ENCODE measurements at regions not wholly inside any gene's neighbourhood (a gene's known extent, or its start where the extent isn't known, plus 50 kb on each side); places are given as distances from the start of the nearest gene placed in this dataset.

GRCh38 chr12:98345308-98345876 is 170.0 kb upstream of the TMPO start (continued):
- TF ChIP-seq MXI1 (IDR thresholded peaks at IDR 0.05; ENCODE audit: low read depth, low read length), result no peak
- TF ChIP-seq FOXJ3 (CRISPR knock-in tag; IDR thresholded peaks at IDR 0.05), result no peak
- TF ChIP-seq MEF2A (IDR thresholded peaks at IDR 0.05; ENCODE audit: borderline replicate concordance, low read depth), result no peak
- TF ChIP-seq GABPA (IDR thresholded peaks at IDR 0.05; ENCODE audit: low read depth), result no peak

- no peak for TF ChIP-seq TEAD4 (IDR thresholded peaks at IDR 0.05; ENCODE audit: borderline replicate concordance, insufficient read depth)
- no peak for TF ChIP-seq NRF1 (IDR thresholded peaks at IDR 0.05; ENCODE audit: low read depth, low read length)
- no peak for TF ChIP-seq POLR2AphosphoS5 (IDR thresholded peaks at IDR 0.05; ENCODE audit: low read depth, low read length)
- no peak for TF ChIP-seq EZH2phosphoT487 (IDR thresholded peaks at IDR 0.05; ENCODE audit: borderline replicate concordance, low read depth)
- no peak for TF ChIP-seq USF2 (IDR thresholded peaks at IDR 0.05; ENCODE audit: borderline replicate concordance, low read depth, low read length)
- TF ChIP-seq NFIC (IDR thresholded peaks at IDR 0.05; ENCODE audit: borderline replicate concordance), result no peak
- TF ChIP-seq RFX5 (IDR thresholded peaks at IDR 0.05; ENCODE audit: low read length), result no peak
- no peak for TF ChIP-seq MXI1 (IDR thresholded peaks at IDR 0.05; ENCODE audit: low read depth, low read length)
- no peak for TF ChIP-seq USF1 (IDR thresholded peaks at IDR 0.05; ENCODE audit: borderline replicate concordance, low read depth)
- TF ChIP-seq RXRA (IDR thresholded peaks at IDR 0.05; ENCODE audit: borderline replicate concordance, low read depth), result no peak
- TF ChIP-seq SMC3 (IDR thresholded peaks at IDR 0.05; ENCODE audit: low read depth, low read length), result no peak
- no peak for TF ChIP-seq ELF1 (IDR thresholded peaks at IDR 0.05)
- TF ChIP-seq MEF2A (IDR thresholded peaks at IDR 0.05; ENCODE audit: borderline replicate concordance, low read depth), result no peak
- TF ChIP-seq TAF1 (IDR thresholded peaks at IDR 0.05; ENCODE audit: borderline replicate concordance, low read depth, low read length), result no peak
- TF ChIP-seq IRF3 (IDR thresholded peaks at IDR 0.05; ENCODE audit: low read depth, low read length), result no peak
- no peak for TF ChIP-seq ZBTB33 (IDR thresholded peaks at IDR 0.05; ENCODE audit: borderline replicate concordance, low read depth)
- no peak for TF ChIP-seq CHD2 (IDR thresholded peaks at IDR 0.05; ENCODE audit: low read length, partially characterized antibody)
- TF ChIP-seq SIN3A (IDR thresholded peaks at IDR 0.05; ENCODE audit: borderline replicate concordance, low read depth, low read length), result no peak
- no peak overlapping the region for H3K4me3 ChIP-seq (ENCODE audit: low read depth in 2 of 2, low read length in 1 of 2)
- no peaks in the 10 kb centered on the region for H3K36me3 ChIP-seq (replicated peaks in 1 of 2; ENCODE audit: control insufficient read depth in 1 of 2, insufficient read depth in 2 of 2, low read length in 1 of 2)
- no peak overlapping the region for H3K27ac ChIP-seq (ENCODE audit: low read depth in 2 of 2, low read length in 1 of 2)
- no peaks in the 10 kb centered on the region for H3K27me3 ChIP-seq (ENCODE audit: insufficient read depth)
- no peaks in the 10 kb centered on the region for H4K20me1 ChIP-seq (ENCODE audit: insufficient read depth)
- H3K4me2 ChIP-seq, result no peak overlapping the region
- H3K9me3 ChIP-seq, result no peaks in the 10 kb centered on the region
- ChIA-PET CTCF (interaction anchor here (0.7 to 1.2 kb wide), 2 partner anchors 12 to 46 kb away, joined by 3 read pairs; no protein-coding TSS in a partner anchor), POLR2A (no interaction called here)
- DNase-seq, result no peak
- peaks cover 0 to 5% of the 10 kb centered on the region in 2 experiments; a peak in 1 of 4 replicates for H3K4me1 ChIP-seq (ENCODE audit: control insufficient read depth in 1 of 2, insufficient read depth in 2 of 2, low read depth in 1 of 2, low read length in 1 of 2)
- peaks cover 19% of the 10 kb centered on the region for H3F3A ChIP-seq (replicated peaks; ENCODE audit: insufficient read depth)
- H3K79me2 ChIP-seq (ENCODE audit: insufficient read depth), result no peaks in the 10 kb centered on the region
- no peaks in the 10 kb centered on the region for H3K9me2 ChIP-seq
- H2AFZ ChIP-seq (ENCODE audit: low read depth), result peak overlapping the region; percentile 37; the same call in 1 of the 2 replicates
- 91% methylated on average over 6 of the region's 6 CpGs for WGBS (ENCODE audit: low lambda C conversion rate)
- H3K9ac ChIP-seq, result no peak overlapping the region
Observed at GRCh38 chr12:98351089-98351488, 164.3 kb upstream of the TMPO start.

Data from SK-N-SH (cell line).